SK-MEL-5 (cell line): ENCODE measurements at regions not wholly inside any gene's neighbourhood (a gene's known extent, or its start where the extent isn't known, plus 50 kb on each side); places are given as distances from the start of the nearest gene placed in this dataset.
A peak's percentile ranks its signal among the peaks of the same experiment; 100 is the strongest.
"Not testable (repeated sequence)": the region's sequence is repeated elsewhere in the genome, so short reads cannot be mapped to it uniquely, and the experiment has no call there.

Source experiments
- DNase-seq: peaks from one replicate; pipeline ENCODE4 v3.0.0-alpha.2; 2016; ENCODE audit warnings: low read depth, low spot score
- in situ Hi-C: cut with HindIII; loops from 2 replicates; pipeline ENCODE4 v1.10.0; 2016; ENCODE audit warnings: low sequenced_read_pairs, high pct_unique_total_duplicates, low pct_unique_long_range_greater_than_20kb

- DNase-seq = no peak
Observed at GRCh38 chr10:34918060-34918775, 103.1 kb upstream of the PARD3 start.

GRCh38 chr10:34916314-34916713, 101.2 kb upstream of the PARD3 start:
- peak; percentile 22 for DNase-seq
- in situ Hi-C loops = no loop called here

More at GRCh38 chr10:34918060-34918775, 103.1 kb upstream of the PARD3 start:
- in situ Hi-C loops = no loop called here

GRCh38 chr10:34912771-34913170, 97.7 kb upstream of the PARD3 start:
- in situ Hi-C loops = no loop called here

GRCh38 chr10:34911661-34912205, 96.6 kb upstream of the PARD3 start:
- DNase-seq = no peak
- in situ Hi-C loops = no loop called here

More at GRCh38 chr10:34912771-34913170, 97.7 kb upstream of the PARD3 start:
- no peak for DNase-seq

GRCh38 chr10:34908481-34908880, 93.4 kb upstream of the PARD3 start:
- DNase-seq = no peak
- in situ Hi-C loops = no loop called here

GRCh38 chr10:34907743-34908430, 92.8 kb upstream of the PARD3 start:
- in situ Hi-C loops = no loop called here
- peak; percentile 87 for DNase-seq

GRCh38 chr10:34906067-34906965, 91.2 kb upstream of the PARD3 start:
- in situ Hi-C loops = no loop called here

GRCh38 chr10:34905200-34905927, 90.3 kb upstream of the PARD3 start:
- in situ Hi-C loops = no loop called here
- no peak for DNase-seq

More at GRCh38 chr10:34906067-34906965, 91.2 kb upstream of the PARD3 start:
- DNase-seq = no peak

- in situ Hi-C loops = no loop called here
- no peak for DNase-seq
Observed at GRCh38 chr10:34904191-34904590, 89.1 kb upstream of the PARD3 start.

GRCh38 chr10:34899161-34899560, 84.1 kb upstream of the PARD3 start:
- no peak for DNase-seq
- in situ Hi-C loops = no loop called here

- DNase-seq = no peak
Observed at GRCh38 chr10:34895977-34896376, 80.9 kb upstream of the PARD3 start.

GRCh38 chr10:34895046-34895445, 80.0 kb upstream of the PARD3 start:
- DNase-seq, in situ Hi-C loops: not testable (repeated sequence)

More at GRCh38 chr10:34895977-34896376, 80.9 kb upstream of the PARD3 start:
- in situ Hi-C loops = no loop called here

GRCh38 chr10:34892521-34892920, 77.4 kb upstream of the PARD3 start:
- DNase-seq, in situ Hi-C loops: not testable (repeated sequence)

GRCh38 chr10:34890939-34891338, 75.8 kb upstream of the PARD3 start:
- in situ Hi-C loops = no loop called here
- DNase-seq = no peak

GRCh38 chr10:34889004-34889869, 74.1 kb upstream of the PARD3 start:
- in situ Hi-C loops = no loop called here

GRCh38 chr10:34886906-34887642, 72.0 kb upstream of the PARD3 start:
- in situ Hi-C loops = no loop called here
- DNase-seq = no peak

More at GRCh38 chr10:34889004-34889869, 74.1 kb upstream of the PARD3 start:
- peak; percentile 7 for DNase-seq
